Dedifferentiated amniotic fluid mesenchymal stem cell (primary cell): ENCODE measurements at regions not wholly inside any gene's neighbourhood (a gene's known extent, or its start where the extent isn't known, plus 50 kb on each side); places are given as distances from the start of the nearest gene placed in this dataset.
A peak's percentile ranks its signal among the peaks of the same experiment; 100 is the strongest.

Source experiments
- DNase-seq: peaks from one replicate; pipeline ENCODE4 v3.0.0-alpha.2; 2016; ENCODE audit errors: extremely low spot score

- no peak for DNase-seq
These were observed 200.1 kb upstream of the ZNF717 start for GRCh38 chr3:75985432-75985831.

DNA sequence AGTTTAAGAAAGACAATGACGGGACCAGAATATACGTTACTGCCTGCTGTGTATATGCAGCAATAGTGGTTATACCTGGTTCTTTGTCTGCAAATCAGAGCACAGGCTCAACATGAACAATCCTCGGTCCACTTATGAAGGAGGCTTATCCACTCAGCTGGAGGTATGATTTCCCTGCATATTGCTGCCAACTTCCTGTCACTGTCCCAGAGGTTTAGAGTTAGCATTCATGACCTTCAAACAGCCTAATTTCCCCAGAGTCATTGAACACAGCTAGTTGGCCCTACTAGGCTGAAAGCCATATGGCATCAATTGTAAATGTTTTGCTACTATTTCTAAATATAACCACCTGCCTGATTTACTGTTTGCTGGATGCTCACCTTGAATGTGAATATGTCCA lies 224.9 kb upstream of the ZNF717 start:
- no peak for DNase-seq

- no peak for DNase-seq
These were observed 225.8 kb upstream of the ZNF717 start for GRCh38 chr3:76011121-76011520.

GRCh38 chr3:76015496-76015895 lies 230.1 kb upstream of the ZNF717 start:
- no peak for DNase-seq

- DNase-seq: no peak
These were observed 230.8 kb upstream of the ZNF717 start for GRCh38 chr3:76016111-76016510.

DNA sequence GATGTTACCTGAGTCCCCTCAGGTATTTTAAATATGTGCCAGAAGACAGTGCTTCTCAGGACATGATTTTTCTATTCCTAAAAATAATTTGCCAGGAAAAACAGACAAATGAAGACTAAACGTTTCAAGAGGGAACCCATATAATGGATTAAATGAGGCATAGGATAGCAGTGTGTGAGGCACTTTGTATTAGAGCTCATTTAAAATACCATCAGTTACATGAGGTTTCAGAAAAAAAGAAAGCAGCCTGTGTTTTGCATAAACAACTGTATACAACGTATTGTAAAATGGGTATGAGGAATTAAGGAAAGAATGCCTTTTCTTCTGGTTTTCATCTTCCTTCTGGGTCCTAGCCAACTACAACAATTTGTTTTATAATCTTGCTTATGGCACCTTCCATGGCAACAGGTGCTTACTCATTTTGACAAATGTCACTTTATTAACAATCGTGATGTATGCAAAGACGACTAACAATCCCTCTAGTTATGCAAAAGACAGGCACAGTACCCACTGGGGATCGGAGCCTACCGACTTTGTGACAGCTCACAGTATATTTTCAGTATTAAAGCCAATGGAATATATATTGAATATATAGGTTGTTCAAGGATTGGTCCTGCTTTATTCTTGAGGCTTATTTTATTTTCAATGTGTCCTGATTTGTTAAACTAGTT lies 231.6 kb upstream of the ZNF717 start:
- no peak for DNase-seq

DNA sequence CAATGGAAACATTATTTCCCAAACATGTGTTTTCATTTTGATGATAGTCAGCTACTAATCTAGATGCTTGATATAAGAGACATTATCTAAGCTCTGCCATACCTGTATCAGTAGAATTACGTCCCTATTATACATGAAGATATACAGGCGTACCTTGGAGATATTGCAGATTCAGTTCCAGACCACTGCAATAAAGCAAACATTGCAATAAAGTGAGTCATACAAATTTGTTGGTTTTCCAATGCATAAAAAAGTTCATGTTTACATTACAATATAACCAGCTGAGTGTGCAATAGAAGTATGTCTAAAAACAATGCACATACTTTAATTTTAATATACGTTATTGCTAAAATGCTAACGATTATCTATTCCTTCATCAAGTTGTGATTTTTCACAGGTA lies 236.0 kb upstream of the ZNF717 start:
- DNase-seq: peak; percentile 28

DNA sequence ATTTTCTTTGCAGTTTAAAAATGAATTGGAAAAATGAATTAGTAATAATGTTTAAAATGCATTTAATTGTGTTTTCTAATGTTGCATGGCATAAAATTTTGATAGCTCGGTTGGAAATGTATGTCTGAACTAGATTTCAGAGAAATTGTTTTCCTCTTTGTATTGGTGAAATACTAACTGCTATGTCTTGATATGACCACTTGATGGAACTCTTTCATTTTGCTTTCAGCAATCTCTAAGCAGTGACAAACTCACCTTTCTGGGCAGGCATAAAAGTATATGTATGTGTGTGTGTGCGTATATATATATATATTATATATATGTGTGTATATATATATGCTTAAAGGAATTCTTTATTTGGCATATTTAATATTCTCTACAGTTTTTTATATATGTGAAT lies 239.3 kb upstream of the ZNF717 start:
- peak; percentile 41 for DNase-seq

GRCh38 chr3:76025561-76025960 lies 240.2 kb upstream of the ZNF717 start:
- no peak for DNase-seq

GRCh38 chr3:76026379-76026778 lies 241.0 kb upstream of the ZNF717 start:
- peak; percentile 33 for DNase-seq

DNA sequence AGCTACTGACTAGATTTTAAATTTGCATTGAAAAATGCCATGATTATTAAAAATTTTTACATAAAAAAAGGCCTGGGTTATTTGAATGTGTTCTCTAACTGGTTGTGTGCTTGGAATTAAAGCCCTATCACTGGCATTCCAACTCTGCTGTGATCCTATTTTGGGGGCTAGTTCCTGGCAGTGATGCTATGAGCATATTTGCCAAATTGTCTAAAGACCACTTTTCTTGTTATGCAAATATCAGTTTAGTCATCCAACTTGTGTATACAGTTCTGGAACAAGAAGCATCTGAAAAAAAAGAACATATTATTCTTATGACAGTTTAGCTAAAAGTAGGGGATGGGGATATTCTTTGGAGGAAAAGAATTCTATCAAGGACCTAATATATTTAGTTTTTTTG lies 243.4 kb upstream of the ZNF717 start:
- no peak for DNase-seq

DNA sequence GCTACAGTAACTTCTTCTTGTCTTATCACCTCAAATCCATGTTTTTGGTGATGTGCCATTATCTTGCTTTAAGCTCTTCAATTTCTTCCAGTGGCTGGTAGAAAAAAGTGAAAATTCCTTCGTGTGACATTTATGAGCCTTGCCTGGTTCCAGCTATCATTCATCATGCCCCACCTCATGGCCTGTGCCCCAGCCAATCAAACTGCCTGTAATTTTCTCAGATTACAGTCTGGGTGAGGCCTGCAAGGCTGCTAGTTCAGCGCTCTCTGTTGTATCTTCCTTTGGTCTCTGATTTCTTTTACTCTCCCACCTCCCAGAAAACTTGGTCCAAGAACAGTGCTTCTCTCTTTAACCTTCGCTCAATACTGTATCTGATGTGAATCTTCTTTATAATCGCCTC lies 249.3 kb upstream of the ZNF717 start:
- DNase-seq: no peak

- no peak for DNase-seq
These were observed 249.8 kb upstream of the ZNF717 start for GRCh38 chr3:76035117-76035516.

DNA sequence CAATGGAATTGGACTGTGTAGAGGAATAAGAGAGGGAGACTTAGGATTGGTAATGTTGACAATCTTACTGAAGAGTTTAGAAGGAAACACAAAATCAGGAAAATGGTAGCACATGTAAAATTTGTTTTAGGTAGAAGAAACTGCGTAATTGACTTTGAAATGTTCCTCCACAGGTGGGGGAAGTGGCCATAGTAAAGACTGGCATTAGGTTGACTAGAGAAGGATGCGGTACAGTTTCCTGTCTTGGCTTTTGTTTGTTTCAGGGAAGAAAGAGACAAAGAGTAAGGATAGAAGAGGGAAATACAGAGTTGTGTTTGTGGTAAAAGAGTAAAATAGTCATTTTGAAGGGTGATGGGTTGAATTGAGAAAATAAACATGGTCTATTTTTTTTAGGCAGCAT lies 253.6 kb upstream of the ZNF717 start:
- DNase-seq: no peak

DNA sequence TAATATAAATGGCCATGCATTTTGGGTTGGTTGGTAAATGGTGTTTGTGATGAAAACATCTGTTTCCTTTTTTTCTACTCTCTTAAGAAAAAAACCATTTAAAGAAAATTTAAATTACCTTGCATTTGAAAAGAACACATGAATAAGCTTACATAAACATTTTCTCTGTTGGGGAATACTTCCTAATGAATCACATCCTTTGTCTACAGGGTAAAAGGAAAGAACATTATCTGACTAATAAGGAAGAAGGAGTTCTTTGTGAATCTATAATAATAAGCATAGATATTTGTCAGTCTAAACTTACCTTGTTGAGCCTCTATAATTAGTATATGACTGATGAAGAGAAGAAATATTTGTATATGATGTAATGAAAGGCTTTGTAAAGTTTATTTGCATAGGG lies 254.1 kb upstream of the ZNF717 start:
- DNase-seq: no peak

DNA sequence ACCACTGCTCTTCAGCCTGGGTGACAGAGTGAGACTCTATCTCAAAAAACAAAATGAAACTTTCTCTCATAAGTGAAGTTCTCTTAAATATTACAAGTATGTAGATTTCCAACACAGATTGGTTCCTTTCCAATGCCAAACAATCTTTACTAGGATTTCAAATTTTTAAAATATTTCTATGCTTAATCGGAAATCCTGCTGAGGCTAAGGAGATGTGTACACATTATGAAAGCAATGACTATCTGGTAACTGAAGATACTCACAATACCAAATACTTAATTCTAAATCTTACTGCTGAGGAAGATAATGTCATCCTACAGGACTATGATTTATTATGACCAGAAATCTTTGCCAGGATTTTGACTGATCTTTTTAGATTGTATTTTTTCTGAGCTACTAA lies 255.6 kb upstream of the ZNF717 start:
- DNase-seq: peak; percentile 75

- no peak for DNase-seq
These were observed 258.4 kb upstream of the ZNF717 start for GRCh38 chr3:76043746-76044145.

- DNase-seq: peak; percentile 71
These were observed 259.6 kb upstream of the ZNF717 start for GRCh38 chr3:76044601-76045600.

DNA sequence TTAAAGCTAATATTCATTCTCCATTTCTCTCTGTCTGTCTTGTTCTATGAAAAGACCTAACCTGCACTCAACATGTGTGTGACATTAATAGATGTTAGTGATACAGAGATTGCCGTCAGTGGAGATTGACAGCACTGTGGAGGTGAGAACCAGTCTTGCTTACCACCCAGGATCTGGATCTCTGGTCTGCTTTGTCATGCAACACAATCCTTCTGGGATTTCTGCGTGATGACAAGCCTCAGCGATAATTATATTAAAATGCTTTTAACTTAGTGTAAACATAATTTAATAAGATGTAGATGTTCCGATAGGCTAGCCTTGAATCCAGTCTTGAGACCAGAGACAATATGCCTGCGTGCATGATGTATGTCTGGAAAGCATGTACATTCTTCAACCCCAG lies 262.0 kb upstream of the ZNF717 start:
- no peak for DNase-seq

DNA sequence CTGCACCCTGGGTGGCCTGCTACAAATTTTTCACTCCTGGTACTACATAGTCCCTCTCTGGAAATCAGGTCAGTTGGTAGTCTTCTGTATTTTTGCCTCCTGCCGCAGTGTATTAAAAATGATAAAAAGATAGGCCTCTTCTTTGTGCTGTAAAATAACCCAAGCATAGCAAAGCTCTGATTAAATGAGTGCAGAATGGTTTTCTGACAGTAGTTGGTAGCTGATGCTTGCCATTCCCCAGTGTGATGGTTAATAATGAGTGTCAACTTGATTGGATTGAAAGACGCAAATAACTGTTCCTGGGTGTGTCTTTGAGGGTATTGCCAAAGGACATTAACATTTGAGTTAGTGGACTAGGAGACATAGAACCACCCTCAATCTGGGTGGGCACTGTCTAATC lies 264.4 kb upstream of the ZNF717 start:
- DNase-seq: no peak

DNA sequence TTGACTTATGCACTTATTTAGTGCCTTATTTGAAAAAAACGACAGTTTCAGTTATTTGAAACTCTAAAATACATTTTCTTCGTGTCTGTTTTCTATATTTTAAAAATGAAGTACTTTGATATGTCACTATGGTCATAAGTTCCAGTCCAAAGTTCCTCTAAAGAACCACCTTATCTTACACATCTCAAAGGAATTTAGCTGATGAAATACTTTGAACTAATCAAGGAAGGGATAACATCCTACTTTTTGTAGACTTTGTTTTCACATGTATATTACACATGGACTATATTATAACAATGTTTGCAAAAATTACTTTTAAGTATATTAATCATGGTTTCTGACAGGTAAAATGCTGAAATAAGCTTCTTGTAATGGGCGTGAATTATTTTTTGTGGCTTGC lies 265.8 kb upstream of the ZNF717 start:
- DNase-seq: no peak

DNA sequence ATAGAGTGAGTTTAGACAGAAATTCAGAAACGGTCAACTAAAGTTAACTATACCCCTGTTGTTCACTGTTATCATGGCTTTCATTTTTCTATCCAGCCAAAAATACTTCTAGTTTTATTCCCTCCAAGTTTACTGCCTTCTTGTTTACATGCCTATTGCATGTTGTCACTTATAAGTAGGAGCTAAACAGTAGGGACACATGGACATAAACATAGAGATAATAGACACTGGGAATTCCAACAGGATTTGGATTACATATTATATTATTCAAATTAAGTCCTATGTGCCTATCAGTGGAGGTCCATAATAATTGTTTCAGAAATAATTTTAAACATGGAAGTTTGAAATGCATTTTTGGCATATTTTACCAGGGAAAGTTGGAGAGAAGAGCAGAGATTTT lies 269.1 kb upstream of the ZNF717 start:
- DNase-seq: no peak

GRCh38 chr3:76061654-76062053 lies 276.3 kb upstream of the ZNF717 start:
- no peak for DNase-seq
